Karpas-422 (cell line): ENCODE measurements at regions not wholly inside any gene's neighbourhood (a gene's known extent, or its start where the extent isn't known, plus 50 kb on each side); places are given as distances from the start of the nearest gene placed in this dataset.

Experiments used
- DNase-seq: peaks from one replicate; pipeline ENCODE4 v3.0.0-alpha.2; 2015
- H2AFZ ChIP-seq: fragments of 200-600 bp; sonication (generic); 2 replicates; pipeline ENCODE4 v1.6.1; 2014; ENCODE audit warnings: antibody characterized with exemption, low read length, mixed read lengths
- H3K27ac ChIP-seq: fragments of 200-600 bp; sonication (generic); 2 replicates; pipeline ENCODE4 v1.5.1; 2014; ENCODE audit warnings: mild to moderate bottlenecking, low read length, moderate library complexity
- H3K27me3 ChIP-seq: fragments of 200-600 bp; sonication (generic); 2 replicates; pipeline ENCODE4 v1.6.1; 2014; ENCODE audit warnings: low read length, mixed read lengths
- H3K36me3 ChIP-seq: fragments of 200-600 bp; sonication (generic); 2 replicates; pipeline ENCODE4 v1.6.1; 2014; ENCODE audit warnings: low read length, mixed read lengths; ENCODE audit not compliant: insufficient read depth
- H3K4me1 ChIP-seq: fragments of 200-600 bp; sonication (generic); 2 replicates; pipeline ENCODE4 v1.6.1; 2014; ENCODE audit warnings: mild to moderate bottlenecking, low read length, mixed read lengths
- H3K4me2 ChIP-seq: fragments of 200-600 bp; sonication (generic); 2 replicates; pipeline ENCODE4 v1.6.1; 2014; ENCODE audit warnings: low read length, low read depth, mild to moderate bottlenecking; ENCODE audit not compliant: poor library complexity, severe bottlenecking
- H3K4me3 ChIP-seq: fragments of 200-600 bp; sonication (generic); 2 replicates; pipeline ENCODE4 v1.5.1; 2014; ENCODE audit warnings: mild to moderate bottlenecking, antibody characterized with exemption, low read length, mixed read lengths
- H3K79me2 ChIP-seq: fragments of 200-600 bp; sonication (generic); 2 replicates; pipeline ENCODE4 v1.6.1; 2014; ENCODE audit warnings: mild to moderate bottlenecking, low read length, mixed read lengths
- H3K9ac ChIP-seq: fragments of 200-600 bp; sonication (generic); 2 replicates; pipeline ENCODE4 v1.6.0; 2014; ENCODE audit warnings: low read length
- H3K9me2 ChIP-seq: fragments of 200-600 bp; sonication (generic), shearing (Covaris generic); replicated peaks from 2 replicates; pipeline ENCODE4 v1.6.0; 2014; ENCODE audit warnings: mild to moderate bottlenecking, low read length, moderate library complexity; ENCODE audit not compliant: insufficient read depth
- H3K9me3 ChIP-seq: fragments of 300-700, 200-600 bp; sonication (generic); 2 replicates; pipeline ENCODE4 v1.6.1; 2014; ENCODE audit warnings: low read length, mixed read lengths
- H4K20me1 ChIP-seq: fragments of 200-600 bp; sonication (generic); 2 replicates; pipeline ENCODE4 v1.6.1; 2014; ENCODE audit warnings: mild to moderate bottlenecking, antibody characterized with exemption, low read length, low read depth; ENCODE audit not compliant: insufficient read depth

DNA sequence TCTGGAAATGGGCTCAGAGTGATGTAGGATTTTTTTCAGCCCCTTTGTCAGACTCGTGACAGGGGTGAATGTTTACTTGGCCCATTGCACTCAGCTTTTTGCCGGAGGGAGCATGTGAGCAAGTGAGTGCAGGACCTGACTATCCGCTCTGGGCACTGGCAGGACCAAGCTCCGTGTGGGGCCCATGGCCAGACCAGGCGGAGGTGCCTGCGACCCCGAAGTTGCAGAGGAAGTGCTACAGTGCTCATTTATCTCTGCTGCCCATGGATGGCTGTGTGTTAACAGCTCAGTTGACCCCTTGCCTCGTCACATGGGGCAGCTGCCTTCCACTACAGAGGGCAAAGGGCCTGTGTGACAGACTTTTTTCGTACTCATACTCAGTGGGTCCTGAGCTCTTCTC, 744.3 kb downstream of the IRX1 start:
- no peaks in the 10 kb centered on the region for H4K20me1 ChIP-seq
- H3K27me3 ChIP-seq: no peaks in the 10 kb centered on the region
- H3K9me3 ChIP-seq: peaks cover 35% of the 10 kb centered on the region
- no peaks in the 10 kb centered on the region for H3K9me2 ChIP-seq
- no peak overlapping the region for H3K4me3 ChIP-seq
- DNase-seq: no peak
- H3K4me1 ChIP-seq: no peaks in the 10 kb centered on the region
- H3K36me3 ChIP-seq: no peaks in the 10 kb centered on the region
- no peak overlapping the region for H2AFZ ChIP-seq
- H3K79me2 ChIP-seq: no peaks in the 10 kb centered on the region
- no peak overlapping the region for H3K4me2 ChIP-seq
- H3K9ac ChIP-seq: no peak overlapping the region
- H3K27ac ChIP-seq: no peak overlapping the region

DNA sequence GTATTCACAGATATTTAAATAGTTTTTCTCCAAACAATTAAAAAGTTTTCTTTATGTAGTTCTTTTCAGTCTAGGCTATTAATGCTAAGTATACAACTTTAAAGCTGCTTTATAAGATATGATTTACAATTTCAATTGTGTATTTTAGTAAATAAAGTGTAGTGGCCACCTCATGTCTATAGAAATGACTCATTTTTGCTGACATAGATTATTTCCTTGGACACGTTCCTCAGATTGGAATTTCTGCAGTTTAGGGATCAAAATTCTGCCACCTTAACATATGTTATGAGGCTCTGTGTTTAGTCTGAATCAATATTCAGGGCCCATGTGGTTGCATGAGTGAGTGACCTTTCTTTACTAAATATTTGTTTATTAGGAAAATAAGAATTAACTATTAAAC, 750.2 kb downstream of the IRX1 start:
- Histone ChIP-seq H3K4me2 (no peak overlapping the region), H4K20me1 (no peaks in the 10 kb centered on the region), H3K27ac (no peak overlapping the region), H3K79me2 (no peaks in the 10 kb centered on the region), H3K27me3 (no peaks in the 10 kb centered on the region), H3K4me3 (no peak overlapping the region), H3K9me2 (no peaks in the 10 kb centered on the region), H3K4me1 (no peaks in the 10 kb centered on the region), H3K9me3 (peaks cover 28% of the 10 kb centered on the region), H3K36me3 (no peaks in the 10 kb centered on the region), H2AFZ (no peak overlapping the region), H3K9ac (no peak overlapping the region)
- no peak for DNase-seq

DNA sequence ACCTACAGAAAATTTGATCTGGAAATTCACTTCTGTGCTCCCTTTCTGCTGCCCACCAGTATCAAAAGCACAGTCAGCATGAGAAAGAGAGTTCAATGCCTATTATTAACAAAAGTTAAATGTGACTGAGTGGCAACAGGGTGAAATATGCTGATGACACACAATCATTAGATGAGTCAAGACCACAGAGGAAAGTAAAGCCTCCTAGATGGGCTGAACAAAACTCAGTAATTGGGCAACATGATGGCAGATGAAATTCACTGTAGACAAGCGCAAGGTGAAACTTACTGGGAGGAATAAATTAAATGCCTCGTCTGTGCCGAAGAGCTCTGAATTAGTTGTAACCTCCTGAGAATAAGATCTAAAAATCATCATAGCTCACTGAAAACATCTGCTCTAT, 752.8 kb downstream of the IRX1 start:
- no peak for DNase-seq
- Histone ChIP-seq H3K4me2 (no peak overlapping the region), H3K27ac (no peak overlapping the region), H3K9me3 (peaks cover 26% of the 10 kb centered on the region), H3K4me3 (no peak overlapping the region), H3K9me2 (no peaks in the 10 kb centered on the region), H3K4me1 (no peaks in the 10 kb centered on the region), H3K36me3 (no peaks in the 10 kb centered on the region), H3K9ac (no peak overlapping the region), H3K79me2 (no peaks in the 10 kb centered on the region), H2AFZ (no peak overlapping the region), H4K20me1 (no peaks in the 10 kb centered on the region), H3K27me3 (no peaks in the 10 kb centered on the region)

DNA sequence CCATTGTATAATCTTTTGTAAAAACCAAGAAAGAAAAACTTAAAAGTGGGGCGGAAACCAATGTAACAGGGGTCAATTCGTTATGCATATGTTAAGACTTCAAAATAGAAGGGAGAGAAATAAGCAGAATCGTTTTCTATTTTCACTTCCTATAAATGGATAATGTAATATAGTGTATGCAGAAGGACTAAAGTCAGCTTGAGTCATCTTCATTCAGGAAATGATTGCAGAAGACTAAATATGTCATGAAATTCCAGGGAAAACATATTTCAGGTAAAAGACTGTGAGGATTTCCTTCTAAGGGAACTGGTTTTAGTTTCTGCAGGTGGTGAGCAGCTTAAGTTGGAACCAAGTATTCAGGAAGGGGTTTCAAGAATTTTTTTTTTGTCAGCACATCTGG, 753.3 kb downstream of the IRX1 start:
- Histone ChIP-seq H3K36me3 (no peaks in the 10 kb centered on the region), H2AFZ (no peak overlapping the region), H3K27ac (no peak overlapping the region), H3K9me3 (peaks cover 27% of the 10 kb centered on the region), H3K4me1 (no peaks in the 10 kb centered on the region), H3K79me2 (no peaks in the 10 kb centered on the region), H4K20me1 (no peaks in the 10 kb centered on the region), H3K9me2 (no peaks in the 10 kb centered on the region), H3K9ac (no peak overlapping the region), H3K4me3 (no peak overlapping the region), H3K4me2 (no peak overlapping the region), H3K27me3 (no peaks in the 10 kb centered on the region)
- DNase-seq: no peak

DNA sequence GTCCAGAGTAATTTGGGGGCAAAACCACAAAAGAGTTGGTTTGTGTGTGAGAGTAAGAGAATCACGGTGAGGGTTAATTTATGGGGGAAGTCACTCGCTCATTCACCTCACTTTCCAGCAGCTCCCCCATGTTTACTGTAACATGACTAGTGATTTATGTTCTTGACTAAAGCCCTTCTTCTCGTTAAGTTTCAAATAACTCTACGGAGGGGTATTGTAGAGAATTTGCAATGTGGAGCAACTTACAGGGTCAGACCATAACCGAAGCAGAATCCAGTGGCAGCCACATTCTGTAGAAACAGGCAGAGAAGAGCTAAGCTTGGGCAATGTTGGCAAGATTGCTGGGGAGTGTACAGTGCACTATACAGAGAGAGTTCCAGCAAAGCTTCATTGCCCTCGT, 760.6 kb downstream of the IRX1 start:
- Histone ChIP-seq H3K4me1 (no peaks in the 10 kb centered on the region), H3K9me3 (peaks cover 32% of the 10 kb centered on the region), H3K79me2 (no peaks in the 10 kb centered on the region), H3K9ac (no peak overlapping the region), H3K9me2 (no peaks in the 10 kb centered on the region), H3K4me2 (no peak overlapping the region), H3K36me3 (no peaks in the 10 kb centered on the region), H3K27ac (no peak overlapping the region), H3K4me3 (no peak overlapping the region), H2AFZ (no peak overlapping the region), H4K20me1 (no peaks in the 10 kb centered on the region), H3K27me3 (no peaks in the 10 kb centered on the region)
- DNase-seq: no peak

DNA sequence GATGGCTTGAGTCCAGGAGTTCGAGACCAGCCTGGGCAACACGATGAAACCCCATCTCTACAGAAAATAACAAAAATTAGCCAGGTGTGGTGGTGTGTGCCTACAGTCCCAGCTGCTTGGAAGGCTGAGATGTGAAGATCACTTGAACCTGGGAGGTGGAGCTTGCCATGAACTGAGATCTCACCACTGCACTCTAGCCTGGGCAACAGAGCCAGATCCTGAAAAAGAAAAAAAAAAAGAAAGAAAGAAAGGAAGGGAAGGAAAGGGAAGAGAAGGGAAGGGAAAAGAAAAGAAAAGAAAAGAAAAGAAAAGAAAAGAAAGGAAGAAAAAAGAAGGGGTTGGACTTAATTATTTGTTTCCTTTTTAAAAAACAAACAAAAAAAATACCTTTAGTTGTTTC, 764.2 kb downstream of the IRX1 start:
- Histone ChIP-seq H3K27ac (no peak overlapping the region), H2AFZ (no peak overlapping the region), H3K4me2 (no peak overlapping the region), H3K36me3 (no peaks in the 10 kb centered on the region), H3K9ac (no peak overlapping the region), H3K9me2 (no peaks in the 10 kb centered on the region), H3K27me3 (no peaks in the 10 kb centered on the region), H3K9me3 (peaks cover 11% of the 10 kb centered on the region), H4K20me1 (no peaks in the 10 kb centered on the region), H3K79me2 (no peaks in the 10 kb centered on the region), H3K4me1 (no peaks in the 10 kb centered on the region), H3K4me3 (no peak overlapping the region)
- DNase-seq: no peak

DNA sequence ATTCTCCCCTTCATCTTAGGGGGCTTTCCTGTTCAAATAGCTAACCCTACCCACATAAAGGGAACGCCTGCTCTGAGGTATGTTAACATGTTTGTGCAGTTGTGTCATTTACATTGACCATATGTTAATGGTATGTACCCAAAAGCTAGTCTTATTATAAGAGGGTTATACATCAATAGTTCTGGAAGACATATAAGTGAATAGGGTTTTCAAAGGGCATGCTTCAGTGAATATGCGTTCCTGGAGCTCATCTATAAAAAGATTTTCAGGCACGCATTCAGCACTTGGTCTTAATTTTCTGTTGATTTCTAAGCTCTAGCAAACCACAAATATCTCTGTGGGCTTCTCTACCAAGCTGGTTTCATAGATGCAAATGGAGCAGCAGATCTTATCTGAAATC, 766.1 kb downstream of the IRX1 start:
- Histone ChIP-seq H3K4me1 (no peaks in the 10 kb centered on the region), H3K9ac (no peak overlapping the region), H3K27me3 (no peaks in the 10 kb centered on the region), H3K79me2 (no peaks in the 10 kb centered on the region), H3K4me2 (no peak overlapping the region), H3K4me3 (no peak overlapping the region), H4K20me1 (no peaks in the 10 kb centered on the region), H3K27ac (no peak overlapping the region), H2AFZ (no peak overlapping the region), H3K9me3 (peaks cover 8% of the 10 kb centered on the region), H3K36me3 (no peaks in the 10 kb centered on the region), H3K9me2 (no peaks in the 10 kb centered on the region)
- no peak for DNase-seq

DNA sequence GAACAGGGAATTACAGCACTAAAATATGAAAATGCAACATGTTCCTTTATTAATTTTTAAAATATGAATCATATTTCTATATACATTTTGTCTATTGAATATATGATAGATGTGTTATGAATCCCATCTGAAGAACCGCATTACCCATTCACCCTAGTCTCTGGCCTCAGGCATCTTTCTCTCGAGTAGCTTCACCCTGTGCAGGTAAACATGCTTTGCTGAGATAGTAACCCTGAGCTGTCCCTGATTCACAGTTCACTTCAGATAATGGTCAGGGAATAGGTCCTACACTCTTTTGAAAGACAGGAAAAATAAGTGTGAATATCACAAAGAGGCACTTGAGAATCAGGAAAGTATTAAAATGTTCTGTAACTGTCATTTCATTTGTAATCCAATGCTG, 766.8 kb downstream of the IRX1 start:
- Histone ChIP-seq H3K4me3 (no peak overlapping the region), H3K4me1 (no peaks in the 10 kb centered on the region), H3K27ac (no peak overlapping the region), H3K9me3 (peaks cover 9% of the 10 kb centered on the region), H3K9ac (no peak overlapping the region), H2AFZ (no peak overlapping the region), H4K20me1 (no peaks in the 10 kb centered on the region), H3K9me2 (no peaks in the 10 kb centered on the region), H3K4me2 (no peak overlapping the region), H3K79me2 (no peaks in the 10 kb centered on the region), H3K27me3 (no peaks in the 10 kb centered on the region), H3K36me3 (no peaks in the 10 kb centered on the region)
- DNase-seq: no peak

DNA sequence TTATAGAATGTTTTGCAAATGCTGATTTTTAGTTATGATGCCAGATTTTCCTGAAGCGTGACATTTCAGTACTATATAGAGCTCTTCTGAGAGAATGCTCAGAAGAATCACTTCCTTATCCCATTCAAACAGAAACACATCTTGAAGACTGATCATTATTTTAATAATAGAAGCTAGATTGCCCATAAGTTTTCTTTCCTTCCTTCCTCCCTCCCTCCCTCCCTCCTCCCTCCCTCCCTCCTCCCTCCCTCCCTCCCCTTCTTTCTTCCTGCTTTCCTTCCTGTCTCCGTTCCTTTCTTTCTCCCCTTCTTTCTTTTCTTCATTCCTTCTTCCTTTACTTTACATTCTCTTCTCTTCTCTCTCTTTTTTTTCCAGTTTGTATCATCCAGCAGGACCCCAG, 767.4 kb downstream of the IRX1 start:
- no peaks in the 10 kb centered on the region for H3K79me2 ChIP-seq
- H3K4me1 ChIP-seq: no peaks in the 10 kb centered on the region
- no peaks in the 10 kb centered on the region for H3K36me3 ChIP-seq
- H2AFZ ChIP-seq: no peak overlapping the region
- H3K27me3 ChIP-seq: no peaks in the 10 kb centered on the region
- H3K4me2 ChIP-seq: no peak overlapping the region
- peaks cover 4% of the 10 kb centered on the region; the same call in 1 of the 2 replicates for H3K9me3 ChIP-seq
- no peaks in the 10 kb centered on the region for H3K9me2 ChIP-seq
- no peaks in the 10 kb centered on the region for H4K20me1 ChIP-seq
- H3K27ac ChIP-seq: no peak overlapping the region
- no peak overlapping the region for H3K4me3 ChIP-seq
- DNase-seq: no peak
- H3K9ac ChIP-seq: no peak overlapping the region
